Bone marrow (tissue), 2 donors: ENCODE measurements at regions not wholly inside any gene's neighbourhood (a gene's known extent, or its start where the extent isn't known, plus 50 kb on each side); places are given as distances from the start of the nearest gene placed in this dataset.

Experiments used
- DNase-seq, 2 donors: peaks; one replicate each; lab custom pipeline; 2025; lab: John Stamatoyannopoulos, UW

GRCh38 chr3:76815561-76815960 is 224.3 kb upstream of the ROBO2 start:
- DNase-seq = no peak

- DNase-seq = no peak
Observed at GRCh38 chr3:76820481-76820880, 219.4 kb upstream of the ROBO2 start.

- no peak for DNase-seq
Observed at GRCh38 chr3:76824658-76825240, 215.2 kb upstream of the ROBO2 start.

- DNase-seq = no peak
Observed at GRCh38 chr3:76826861-76827260, 213.0 kb upstream of the ROBO2 start.

GRCh38 chr3:76827701-76828226 is 212.1 kb upstream of the ROBO2 start:
- DNase-seq = no peak

- DNase-seq = no peak
Observed at GRCh38 chr3:76834657-76835056, 205.2 kb upstream of the ROBO2 start.

- DNase-seq = no peak
Observed at GRCh38 chr3:76841747-76842146, 198.2 kb upstream of the ROBO2 start.

- DNase-seq = no peak
Observed at GRCh38 chr3:76842216-76842615, 197.7 kb upstream of the ROBO2 start.

GRCh38 chr3:76855451-76855850 is 184.4 kb upstream of the ROBO2 start:
- DNase-seq = no peak

- DNase-seq = peak in 1 of 2 donors; percentile 85
Observed at GRCh38 chr3:76859596-76859995, 180.3 kb upstream of the ROBO2 start.

- no peak for DNase-seq
Observed at GRCh38 chr3:76864355-76864754, 175.5 kb upstream of the ROBO2 start.

GRCh38 chr3:76866729-76867408 is 173.0 kb upstream of the ROBO2 start:
- no peak for DNase-seq

- DNase-seq = no peak
Observed at GRCh38 chr3:76869726-76870384, 170.0 kb upstream of the ROBO2 start.

- no peak for DNase-seq
Observed at GRCh38 chr3:76871655-76872054, 168.2 kb upstream of the ROBO2 start.

GRCh38 chr3:76872999-76873398 is 166.9 kb upstream of the ROBO2 start:
- no peak for DNase-seq

GRCh38 chr3:76873532-76874242 is 166.2 kb upstream of the ROBO2 start:
- no peak for DNase-seq

- DNase-seq = no peak
Observed at GRCh38 chr3:76879959-76880358, 159.9 kb upstream of the ROBO2 start.

- no peak for DNase-seq
Observed at GRCh38 chr3:76886761-76887500, 153.0 kb upstream of the ROBO2 start.

GRCh38 chr3:76888856-76889255 is 151.0 kb upstream of the ROBO2 start:
- DNase-seq = no peak

GRCh38 chr3:76889911-76890310 is 150.0 kb upstream of the ROBO2 start:
- no peak for DNase-seq

- no peak for DNase-seq
Observed at GRCh38 chr3:76897076-76897475, 142.8 kb upstream of the ROBO2 start.

- DNase-seq = no peak
Observed at GRCh38 chr3:76900596-76900995, 139.3 kb upstream of the ROBO2 start.
